CD4-positive, alpha-beta memory T cell (primary cell): ENCODE measurements at regions not wholly inside any gene's neighbourhood (a gene's known extent, or its start where the extent isn't known, plus 50 kb on each side); places are given as distances from the start of the nearest gene placed in this dataset.
"Not testable (repeated sequence)": the region's sequence is repeated elsewhere in the genome, so short reads cannot be mapped to it uniquely, and the experiment has no call there.

Experiments used
- CTCF ChIA-PET: fragments of 350-600 bp; sonication (Branson Sonifier 250); formaldehyde crosslinking; loops from one replicate; lab custom pipeline; 2021; ENCODE audit warnings: inconsistent platforms; ENCODE audit not compliant: partially characterized antibody; lab: Charles Lee
- POLR2A ChIA-PET: fragments of 350-600 bp; sonication (Branson Sonifier 250); formaldehyde crosslinking; loops from one replicate; lab custom pipeline; 2021; ENCODE audit not compliant: partially characterized antibody; lab: Charles Lee
- DNase-seq, 5 donors: peaks; one replicate each; pipeline versions ENCODE4 v3.0.0 to v3.0.0-alpha.2; 2020 to 2022; ENCODE audit warnings: mixed read lengths in 1 of 5
- H3K27ac ChIP-seq: one replicate; pipeline ENCODE4 v1.7.0; 2013; ENCODE audit warnings: low read depth, low read length
- H3K27me3 ChIP-seq: 2 replicates; pipeline ENCODE4 v1.7.0; 2013; ENCODE audit warnings: mild to moderate bottlenecking, low read length, moderate library complexity; ENCODE audit not compliant: insufficient read depth
- H3K36me3 ChIP-seq: 2 replicates; pipeline ENCODE4 v1.7.0; 2013; ENCODE audit warnings: mild to moderate bottlenecking, low read length, moderate library complexity; ENCODE audit not compliant: insufficient read depth
- H3K4me1 ChIP-seq: 2 replicates; pipeline ENCODE4 v1.7.0; 2013; ENCODE audit warnings: mild to moderate bottlenecking, low read length, moderate library complexity; ENCODE audit not compliant: insufficient read depth
- H3K4me3 ChIP-seq, 2 donors: one replicate each; pipeline ENCODE4 v1.7.0; 2013; ENCODE audit warnings: low read length in 2 of 2, mild to moderate bottlenecking in 1 of 2
- H3K9me3 ChIP-seq, 2 donors: one replicate each; pipeline ENCODE4 v1.7.0; 2013; ENCODE audit warnings: low read length in 2 of 2, control low read depth in 1 of 2; ENCODE audit not compliant: control insufficient read depth in 1 of 2
- H3K27ac Mint-ChIP-seq, 7 donors: one replicate each; pipeline ENCODE4 v1.8.0; 2020 to 2021; ENCODE audit warnings: mixed read lengths in 7 of 7, mild to moderate bottlenecking in 6 of 7, inconsistent platforms in 3 of 7, moderate library complexity in 3 of 7
- H3K27me3 Mint-ChIP-seq, 2 donors: one replicate each; pipeline ENCODE4 v1.8.0; 2020 to 2021; ENCODE audit warnings: mixed read lengths in 2 of 2
- H3K36me3 Mint-ChIP-seq, 2 donors: one replicate each; pipeline ENCODE4 v1.8.0; 2020 to 2021; ENCODE audit warnings: mixed read lengths in 2 of 2, inconsistent platforms in 1 of 2, mild to moderate bottlenecking in 1 of 2
- H3K4me1 Mint-ChIP-seq, 4 donors: one replicate each; pipeline ENCODE4 v1.8.0; 2020 to 2021; ENCODE audit warnings: mixed read lengths in 4 of 4, mild to moderate bottlenecking in 1 of 4
- H3K4me3 Mint-ChIP-seq, 8 donors: one replicate each; pipeline ENCODE4 v1.8.0; 2020 to 2021; ENCODE audit warnings: mixed read lengths in 8 of 8, mild to moderate bottlenecking in 7 of 8, moderate library complexity in 6 of 8, inconsistent platforms in 3 of 8
- H3K9me3 Mint-ChIP-seq, 8 donors: one replicate each; pipeline ENCODE4 v1.8.0; 2020 to 2021; ENCODE audit warnings: mixed read lengths in 8 of 8, mild to moderate bottlenecking in 5 of 8, inconsistent platforms in 3 of 8, moderate library complexity in 1 of 8
- intact Hi-C: fragments of 100-400 bp; cut with micrococcal nuclease; formaldehyde crosslinking; loops from one replicate; pipeline ENCODE4 v1.15.1; 2023

- H3K9me3 Mint-ChIP-seq: peaks cover 0 to 2% (median 0%) of the 10 kb centered on the region in 8 donors
- H3K4me3 ChIP-seq: no peak overlapping the region
- no peaks in the 10 kb centered on the region for H3K36me3 Mint-ChIP-seq
- no peaks in the 10 kb centered on the region for H3K4me1 ChIP-seq
- H3K4me1 Mint-ChIP-seq: no peaks in the 10 kb centered on the region
- intact Hi-C loops: no loop called here
- no peaks in the 10 kb centered on the region for H3K9me3 ChIP-seq
- CTCF ChIA-PET: interaction anchor here (1.0 to 11.8 kb wide), 6 partner anchors 9 to 267 kb away, joined by 3 to 196 read pairs (median 3); no protein-coding TSS in a partner anchor
- peak overlapping the region in 2 of 7 donors; percentile 38 to 43 for H3K27ac Mint-ChIP-seq
- H3K4me3 Mint-ChIP-seq: no peak overlapping the region
- no peaks in the 10 kb centered on the region for H3K27me3 ChIP-seq
- no peaks in the 10 kb centered on the region for H3K36me3 ChIP-seq
- POLR2A ChIA-PET: no interaction called here
- H3K27me3 Mint-ChIP-seq: peaks cover 0 to 1% of the 10 kb centered on the region in 2 donors
- no peak overlapping the region for H3K27ac ChIP-seq
- no peak for DNase-seq
Observed at GRCh38 chr5:112555197-112555596, 136.1 kb upstream of the EPB41L4A start.

GRCh38 chr5:112555691-112556090 lies 136.6 kb upstream of the EPB41L4A start:
- H3K27me3 ChIP-seq: no peaks in the 10 kb centered on the region
- intact Hi-C loops: no loop called here
- no peak overlapping the region for H3K27ac Mint-ChIP-seq
- H3K27me3 Mint-ChIP-seq: peaks cover 0 to 1% of the 10 kb centered on the region in 2 donors
- DNase-seq: no peak
- peaks cover 0 to 2% (median 0%) of the 10 kb centered on the region in 8 donors for H3K9me3 Mint-ChIP-seq
- H3K9me3 ChIP-seq: no peaks in the 10 kb centered on the region
- H3K27ac ChIP-seq: no peak overlapping the region
- ChIA-PET POLR2A (no interaction called here), CTCF (interaction anchor here (1.0 to 11.8 kb wide), 5 partner anchors 10 to 241 kb away, joined by 3 to 196 read pairs (median 3); no protein-coding TSS in a partner anchor)
- no peaks in the 10 kb centered on the region for H3K4me1 Mint-ChIP-seq
- no peak overlapping the region for H3K4me3 ChIP-seq
- no peaks in the 10 kb centered on the region for H3K36me3 ChIP-seq
- no peaks in the 10 kb centered on the region for H3K4me1 ChIP-seq
- no peak overlapping the region for H3K4me3 Mint-ChIP-seq
- no peaks in the 10 kb centered on the region for H3K36me3 Mint-ChIP-seq

GRCh38 chr5:112559501-112559900 lies 140.4 kb upstream of the EPB41L4A start:
- H3K9me3 ChIP-seq, intact Hi-C loops, H3K27me3 ChIP-seq, H3K27me3 Mint-ChIP-seq, DNase-seq, H3K4me3 Mint-ChIP-seq, H3K27ac ChIP-seq, H3K4me1 ChIP-seq, POLR2A ChIA-PET, H3K27ac Mint-ChIP-seq, H3K4me3 ChIP-seq, H3K36me3 ChIP-seq, H3K4me1 Mint-ChIP-seq, H3K36me3 Mint-ChIP-seq: not testable (repeated sequence)
- peaks cover 0 to 22% (median 12%) of the 10 kb centered on the region in 8 donors for H3K9me3 Mint-ChIP-seq
- CTCF ChIA-PET: interaction anchor here (1.5 kb wide), 2 partner anchors 13 to 198 kb away, joined by 3 to 5 read pairs; no protein-coding TSS in a partner anchor

GRCh38 chr5:112560371-112560770 lies 141.3 kb upstream of the EPB41L4A start:
- Histone ChIP-seq H3K4me1 (no peaks in the 10 kb centered on the region), H3K36me3 (no peaks in the 10 kb centered on the region), H3K4me3 (no peak overlapping the region), H3K27me3 (no peaks in the 10 kb centered on the region), H3K9me3 (no peaks in the 10 kb centered on the region), H3K27ac (no peak overlapping the region)
- Mint-ChIP-seq H3K4me1 (no peaks in the 10 kb centered on the region), H3K27me3 (peaks cover 3 to 6% of the 10 kb centered on the region in 2 donors), H3K9me3 (peaks cover 0 to 29% (median 16%) of the 10 kb centered on the region in 8 donors), H3K27ac (no peak overlapping the region), H3K36me3 (peaks cover 1 to 4% of the 10 kb centered on the region in 2 donors), H3K4me3 (no peak overlapping the region)
- intact Hi-C loops: no loop called here
- POLR2A ChIA-PET: no interaction called here
- no peak for DNase-seq
- CTCF ChIA-PET: interaction anchor here (0.7 to 1.2 kb wide), 2 partner anchors 9 to 287 kb away, joined by 3 to 5 read pairs; no protein-coding TSS in a partner anchor

GRCh38 chr5:112563169-112563826 lies 144.2 kb upstream of the EPB41L4A start:
- Histone ChIP-seq H3K4me3 (no peak overlapping the region), H3K27me3 (no peaks in the 10 kb centered on the region), H3K36me3 (no peaks in the 10 kb centered on the region), H3K4me1 (no peaks in the 10 kb centered on the region), H3K9me3 (no peaks in the 10 kb centered on the region), H3K27ac (no peak overlapping the region)
- no peak for DNase-seq
- intact Hi-C loops: no loop called here
- Mint-ChIP-seq H3K27ac (no peak overlapping the region), H3K4me1 (no peaks in the 10 kb centered on the region), H3K4me3 (no peak overlapping the region), H3K9me3 (peaks cover 0 to 29% (median 16%) of the 10 kb centered on the region in 8 donors), H3K27me3 (peaks cover 4 to 10% of the 10 kb centered on the region in 2 donors), H3K36me3 (peaks cover 1 to 4% of the 10 kb centered on the region in 2 donors)
- ChIA-PET CTCF (no interaction called here), POLR2A (no interaction called here)

GRCh38 chr5:112566251-112566650 lies 147.2 kb upstream of the EPB41L4A start:
- H3K27me3 Mint-ChIP-seq: peaks cover 6 to 13% of the 10 kb centered on the region in 2 donors
- Histone ChIP-seq H3K27ac (no peak overlapping the region), H3K4me3 (no peak overlapping the region), H3K4me1 (no peaks in the 10 kb centered on the region), H3K36me3 (no peaks in the 10 kb centered on the region), H3K9me3 (no peaks in the 10 kb centered on the region), H3K27me3 (no peaks in the 10 kb centered on the region)
- ChIA-PET POLR2A (no interaction called here), CTCF (no interaction called here)
- H3K36me3 Mint-ChIP-seq: peaks cover 1 to 4% of the 10 kb centered on the region in 2 donors
- H3K9me3 Mint-ChIP-seq: peaks cover 0 to 29% (median 16%) of the 10 kb centered on the region in 8 donors
- intact Hi-C loops: no loop called here
- no peaks in the 10 kb centered on the region for H3K4me1 Mint-ChIP-seq
- H3K27ac Mint-ChIP-seq: no peak overlapping the region
- DNase-seq: no peak
- H3K4me3 Mint-ChIP-seq: no peak overlapping the region

- intact Hi-C loops: no loop called here
- Histone ChIP-seq H3K27me3 (no peaks in the 10 kb centered on the region), H3K9me3 (no peaks in the 10 kb centered on the region), H3K4me1 (no peaks in the 10 kb centered on the region), H3K36me3 (no peaks in the 10 kb centered on the region), H3K27ac (no peak overlapping the region), H3K4me3 (no peak overlapping the region)
- Mint-ChIP-seq H3K27ac (no peak overlapping the region), H3K36me3 (no peaks in the 10 kb centered on the region), H3K4me3 (no peak overlapping the region), H3K4me1 (no peaks in the 10 kb centered on the region), H3K27me3 (peaks cover 15 to 27% of the 10 kb centered on the region in 2 donors), H3K9me3 (peaks cover 0 to 7% (median 2%) of the 10 kb centered on the region in 8 donors)
- ChIA-PET POLR2A (no interaction called here), CTCF (no interaction called here)
- DNase-seq: no peak
Observed at GRCh38 chr5:112569596-112569995, 150.5 kb upstream of the EPB41L4A start.
